Stimulated activated CD8-positive, alpha-beta memory T cell treated with anti-CD3 and anti-CD28 coated beads, Interleukin-4, amount 100 ng/mL, for 1 hour (primary cell): ENCODE measurements at regions not wholly inside any gene's neighbourhood (a gene's known extent, or its start where the extent isn't known, plus 50 kb on each side); places are given as distances from the start of the nearest gene placed in this dataset.

ENCODE experiments used
- DNase-seq, 2 donors: peaks; one replicate each; pipeline ENCODE4 v3.0.0-alpha.2; 2020; ENCODE audit warnings: low read depth in 2 of 2, low spot score in 1 of 2

- no peak for DNase-seq
Observed at GRCh38 chr18:59760212-59760611, 63.0 kb upstream of the CCBE1 start.

GRCh38 chr18:59758837-59759236, 61.6 kb upstream of the CCBE1 start:
- no peak for DNase-seq

DNA sequence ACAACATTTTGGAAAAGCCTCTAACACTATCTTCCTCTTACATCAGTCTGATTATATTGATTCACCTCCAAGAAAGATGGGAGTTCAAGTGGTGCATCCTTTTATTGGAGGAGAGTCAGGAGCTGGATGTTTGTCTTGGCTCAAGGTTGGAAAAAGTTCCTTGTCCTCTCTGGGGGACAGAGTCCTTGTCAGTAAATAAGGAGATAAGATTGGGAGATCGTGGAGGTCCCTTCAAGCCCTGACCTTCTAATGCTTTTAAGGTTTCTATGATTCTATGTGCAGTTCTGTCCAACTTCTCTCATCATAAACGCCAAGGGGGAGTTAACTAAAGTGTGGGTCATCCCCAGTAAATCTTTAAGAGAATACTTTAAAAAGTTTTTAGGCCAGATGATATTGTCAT, 60.9 kb upstream of the CCBE1 start:
- no peak for DNase-seq

DNA sequence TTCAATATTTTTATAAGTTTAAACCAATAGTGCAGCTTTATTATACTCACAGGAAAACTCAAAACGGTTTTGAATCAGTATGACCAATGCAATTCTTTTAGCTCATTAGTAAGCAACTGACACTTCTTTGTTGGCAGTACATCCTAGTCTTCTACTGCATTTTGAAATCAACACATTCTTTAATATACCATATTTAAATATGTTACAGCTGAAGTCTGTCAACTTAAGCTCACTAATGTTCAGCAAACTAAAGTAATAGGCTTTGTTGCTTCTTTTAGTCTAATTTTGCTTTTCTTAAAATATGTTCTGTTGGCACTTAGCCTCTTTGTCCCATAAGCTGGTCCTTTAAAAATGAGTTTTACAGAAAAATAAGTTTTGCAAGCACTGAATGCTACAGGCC, 55.4 kb upstream of the CCBE1 start:
- DNase-seq, result no peak

GRCh38 chr18:59751186-59751585, 54.0 kb upstream of the CCBE1 start:
- no peak for DNase-seq

- DNase-seq, result no peak
Observed at GRCh38 chr18:59748628-59749360, 51.6 kb upstream of the CCBE1 start.
